ENCODE measurements at regions not wholly inside any gene's neighbourhood (a gene's known extent, or its start where the extent isn't known, plus 50 kb on each side); places are given as distances from the start of the nearest gene placed in this dataset.

DNA sequence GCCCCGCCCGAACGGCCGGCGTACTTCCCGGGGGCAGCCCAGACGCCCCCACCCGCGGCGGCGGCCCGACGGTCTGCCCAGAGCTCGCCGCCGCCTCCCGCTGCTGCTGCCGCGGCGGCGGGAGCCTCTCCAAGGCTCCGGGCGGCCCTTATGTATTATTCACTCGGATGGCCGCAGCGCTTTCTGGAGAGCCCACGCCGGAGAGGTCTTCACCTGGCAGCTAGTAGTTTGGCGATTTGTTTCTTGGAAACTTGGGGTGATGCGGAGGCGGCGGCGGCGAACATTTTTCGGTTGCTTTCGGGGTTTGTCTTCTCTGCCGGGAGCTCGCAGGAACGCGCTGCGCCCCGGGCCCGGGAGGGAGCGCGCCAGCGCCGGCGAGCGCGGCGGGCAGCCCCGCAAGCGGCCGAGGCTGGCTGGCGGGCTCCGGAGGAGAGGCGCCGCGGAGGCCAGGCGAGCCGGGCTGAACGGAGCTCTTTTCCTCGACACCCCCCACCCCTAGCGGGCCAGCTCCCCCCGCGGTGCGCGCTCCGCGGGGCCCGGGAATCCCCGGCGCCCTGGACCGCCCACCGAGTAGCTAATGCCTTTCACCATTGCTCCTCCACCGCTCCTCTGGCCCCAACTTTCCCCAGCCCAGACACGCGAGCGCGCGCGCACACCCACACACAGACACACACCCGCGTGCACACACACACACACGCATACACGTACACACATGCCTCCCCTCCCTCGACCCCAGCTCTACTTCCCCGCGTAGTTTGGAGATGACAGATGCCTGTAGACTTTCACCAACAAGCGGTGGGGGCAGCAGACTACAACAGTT, 113.5 kb downstream of the DHX15 start:
- TF ChIP-seq, protein P1, sequence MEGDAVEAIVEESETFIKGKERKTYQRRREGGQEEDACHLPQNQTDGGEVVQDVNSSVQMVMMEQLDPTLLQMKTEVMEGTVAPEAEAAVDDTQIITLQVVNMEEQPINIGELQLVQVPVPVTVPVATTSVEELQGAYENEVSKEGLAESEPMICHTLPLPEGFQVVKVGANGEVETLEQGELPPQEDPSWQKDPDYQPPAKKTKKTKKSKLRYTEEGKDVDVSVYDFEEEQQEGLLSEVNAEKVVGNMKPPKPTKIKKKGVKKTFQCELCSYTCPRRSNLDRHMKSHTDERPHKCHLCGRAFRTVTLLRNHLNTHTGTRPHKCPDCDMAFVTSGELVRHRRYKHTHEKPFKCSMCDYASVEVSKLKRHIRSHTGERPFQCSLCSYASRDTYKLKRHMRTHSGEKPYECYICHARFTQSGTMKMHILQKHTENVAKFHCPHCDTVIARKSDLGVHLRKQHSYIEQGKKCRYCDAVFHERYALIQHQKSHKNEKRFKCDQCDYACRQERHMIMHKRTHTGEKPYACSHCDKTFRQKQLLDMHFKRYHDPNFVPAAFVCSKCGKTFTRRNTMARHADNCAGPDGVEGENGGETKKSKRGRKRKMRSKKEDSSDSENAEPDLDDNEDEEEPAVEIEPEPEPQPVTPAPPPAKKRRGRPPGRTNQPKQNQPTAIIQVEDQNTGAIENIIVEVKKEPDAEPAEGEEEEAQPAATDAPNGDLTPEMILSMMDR (IDR thresholded peaks at IDR 0.05; ENCODE audit: low read length), result no peak
- TF ChIP-seq EZH2 (IDR thresholded peaks at IDR 0.05; ENCODE audit: borderline replicate concordance, low read length), result no peak

All from OCI-LY1 (cell line).